B cell (primary cell): ENCODE measurements at regions not wholly inside any gene's neighbourhood (a gene's known extent, or its start where the extent isn't known, plus 50 kb on each side); places are given as distances from the start of the nearest gene placed in this dataset.

ENCODE experiments used
- CTCF ChIP-seq: fragments of 200-600 bp; IDR thresholded peaks from one replicate; pipeline ENCODE4 v1.8.0; 2022; ENCODE audit warnings: antibody characterized with exemption, mild to moderate bottlenecking
- EZH2 ChIP-seq: IDR thresholded peaks from 2 replicates; pipeline ENCODE4 v1.6.1; 2012; ENCODE audit warnings: borderline replicate concordance, low read depth, mild to moderate bottlenecking, moderate library complexity, low read length; ENCODE audit not compliant: insufficient read depth, poor library complexity, severe bottlenecking

- no peak for TF ChIP-seq CTCF
- no peak for TF ChIP-seq EZH2
Measured at GRCh38 chr13:93098972-93099371, 127.6 kb upstream of the GPC6 start.
